K562 (cell line): ENCODE measurements at regions not wholly inside any gene's neighbourhood (a gene's known extent, or its start where the extent isn't known, plus 50 kb on each side); places are given as distances from the start of the nearest gene placed in this dataset.

ENCODE experiments used
- ATAC-seq: fragments of 200-7000 bp; cut with Tn5 transposase; 3 replicates; pipeline ENCODE4 v1.9.1; 2020; ENCODE audit warnings: moderate library complexity
- BruUV-seq: library from RNA; stranded (reverse); fragments of 400-500 nt; replicated peaks from 2 replicates; lab custom pipeline; 2021; lab: Mats Ljungman, UMichigan
- CTCF ChIA-PET: fragments of 300-600 bp; formaldehyde crosslinking; extraction: SDS; loops from one replicate; lab custom pipeline; 2021; ENCODE audit warnings: low intra/inter-chr PET ratio; lab: Yijun Ruan, JAX
- POLR2A ChIA-PET: fragments of 300-600, 350-650 bp; sonication (Branson Sonifier 250); formaldehyde crosslinking; extraction: SDS; loops from one replicate; lab custom pipeline; 2021; ENCODE audit warnings: antibody characterized with exemption, inconsistent platforms; lab: Yijun Ruan, JAX
- DNase-seq, 4 experiments: peaks; one replicate each; pipeline versions ENCODE4 v3.0.0 to v3.0.0-alpha.2; 2011 to 2018; ENCODE audit warnings: low spot score in 3 of 4, mixed read lengths in 3 of 4; ENCODE audit errors: extremely low read depth in 1 of 4
- FAIRE-seq: peaks from 2 replicates; lab custom pipeline; 2011; peaks lifted over from hg19 to GRCh38; lab: Jason Lieb, UNC
- H2AFZ ChIP-seq: 2 replicates; pipeline ENCODE4 v1.6.0; 2011; ENCODE audit warnings: low read depth, low read length, control low read depth, inconsistent platforms
- H3K27ac ChIP-seq: fragments of 200-600 bp; 3 replicates; pipeline ENCODE4 v1.8.0; 2011; ENCODE audit warnings: low read depth, mild to moderate bottlenecking, control low read depth, inconsistent platforms, low read length, moderate library complexity, mixed read lengths; ENCODE audit errors: extremely low read depth
- H3K27me3 ChIP-seq, 2 experiments: fragments of 300-600 bp in 1 of 2; 2 replicates in 1 of 2; 3 replicates in 1 of 2; pipeline versions ENCODE4 v1.6.0 to v1.8.0; 2011; ENCODE audit warnings: inconsistent platforms in 2 of 2, low read length in 2 of 2, mild to moderate bottlenecking in 1 of 2, mixed read lengths in 1 of 2, moderate library complexity in 1 of 2; ENCODE audit not compliant: control insufficient read depth in 2 of 2, insufficient read depth in 2 of 2
- H3K36me3 ChIP-seq: fragments of 300-600 bp; 3 replicates; pipeline ENCODE4 v1.8.0; 2011; ENCODE audit warnings: mild to moderate bottlenecking, low read length, inconsistent platforms; ENCODE audit not compliant: control insufficient read depth, insufficient read depth
- H3K4me1 ChIP-seq, 2 experiments: fragments of 200-600 bp in 1 of 2; replicated peaks in 1 of 2; 2 replicates in 1 of 2; 3 replicates in 1 of 2; pipeline versions ENCODE4 v1.5.1 to v1.8.0; 2011; ENCODE audit warnings: inconsistent platforms in 2 of 2, low read length in 2 of 2, mild to moderate bottlenecking in 1 of 2, mixed read lengths in 1 of 2, moderate library complexity in 1 of 2; ENCODE audit not compliant: control insufficient read depth in 2 of 2, insufficient read depth in 2 of 2
- H3K4me2 ChIP-seq: 2 replicates; pipeline ENCODE4 v1.6.1; 2011; ENCODE audit warnings: low read length, control low read depth, inconsistent platforms, mixed read lengths; ENCODE audit not compliant: insufficient read depth
- H3K4me3 ChIP-seq: fragments of 200-600 bp; sonication (generic), shearing (Covaris generic); 2 replicates; pipeline ENCODE4 v1.5.1; 2016; ENCODE audit warnings: control low read depth, inconsistent platforms
- H3K79me2 ChIP-seq: fragments of 200-600 bp; 3 replicates; pipeline ENCODE4 v1.8.0; 2011; ENCODE audit warnings: low read length, inconsistent platforms; ENCODE audit not compliant: control insufficient read depth, insufficient read depth
- H3K9ac ChIP-seq, 2 experiments: 2 replicates each; pipeline versions ENCODE4 v1.6.0 to v1.6.1; 2011; ENCODE audit warnings: low read depth in 2 of 2, low read length in 2 of 2, control low read depth in 1 of 2, inconsistent platforms in 1 of 2, mild to moderate bottlenecking in 1 of 2, mixed read lengths in 1 of 2; ENCODE audit not compliant: insufficient read depth in 1 of 2
- H3K9me1 ChIP-seq: one replicate; pipeline ENCODE4 v1.6.0; 2011; ENCODE audit warnings: inconsistent platforms, mild to moderate bottlenecking, low read length, moderate library complexity; ENCODE audit not compliant: control insufficient read depth, insufficient read depth
- H3K9me3 ChIP-seq: replicated peaks from 2 replicates; pipeline ENCODE4 v1.5.1; 2011; ENCODE audit warnings: low read depth, low read length, inconsistent platforms; ENCODE audit not compliant: control insufficient read depth, insufficient read depth
- H4K20me1 ChIP-seq: replicated peaks from 2 replicates; pipeline ENCODE4 v1.6.1; 2011; ENCODE audit warnings: low read length, inconsistent platforms, mixed read lengths; ENCODE audit not compliant: control insufficient read depth, insufficient read depth
- ADNP ChIP-seq: fragments of 200-800 bp; sonication (Bioruptor generic); IDR thresholded peaks from 2 replicates; pipeline ENCODE4 v1.6.1; 2016; ENCODE audit warnings: missing genetic modification characterization, missing compliant biosample characterization
- E2F3 ChIP-seq: fragments of 250-450 bp; sonication (Bioruptor Pico); IDR thresholded peaks from 2 replicates; pipeline ENCODE4 v1.4.0; 2020; ENCODE audit warnings: mild to moderate bottlenecking
- HCFC1 ChIP-seq: IDR thresholded peaks from 2 replicates; pipeline ENCODE4 v1.6.1; 2012; ENCODE audit warnings: low read depth, low read length, improper control_type of control experiment
- HEY1 ChIP-seq: fragments of 250-450 bp; sonication (Bioruptor Pico); IDR thresholded peaks from 2 replicates; pipeline ENCODE4 v1.5.0; 2020; ENCODE audit warnings: mild to moderate bottlenecking, moderate library complexity, borderline replicate concordance
- KAT2B ChIP-seq: IDR thresholded peaks from one replicate; pipeline ENCODE4 v1.6.1; 2012; ENCODE audit warnings: low read depth, mild to moderate bottlenecking, control low read depth, inconsistent platforms, low read length, moderate library complexity
- OTX1 ChIP-seq: fragments of 450-650 bp; formaldehyde crosslinking; IDR thresholded peaks from 2 replicates; pipeline ENCODE4 v1.4.0; 2022; ENCODE audit warnings: mild to moderate bottlenecking
- THRAP3 ChIP-seq: fragments of 450-650 bp; IDR thresholded peaks from 2 replicates; pipeline ENCODE4 v1.6.1; 2016; ENCODE audit warnings: mild to moderate bottlenecking, inconsistent platforms, borderline replicate concordance
- ZNF23 ChIP-seq: fragments of 250-450 bp; sonication (Bioruptor Pico); IDR thresholded peaks from 2 replicates; pipeline ENCODE4 v1.4.0; 2020; ENCODE audit warnings: mild to moderate bottlenecking
- ZNF717 ChIP-seq: fragments of 250-450 bp; sonication (Bioruptor Pico); IDR thresholded peaks from 2 replicates; pipeline ENCODE4 v1.5.0; 2021
- WGBS: fragments of 100-300 bp; shearing (Covaris generic); methylation state at CpG from one replicate; pipeline ENCODE4 v1.1.6; 2016; ENCODE audit warnings: low coverage, mixed read lengths; ENCODE audit not compliant: insufficient coverage; ENCODE audit errors: missing lambda C conversion rate; 5-methylcytosine and 5-hydroxymethylcytosine counted together
- in situ Hi-C: fragments of 300-500 bp; cut with MboI; formaldehyde crosslinking; loops from 4 replicates; pipeline ENCODE4 v1.15.0; 2018; ENCODE audit warnings: inconsistent platforms, mixed read lengths
- intact Hi-C: fragments of 100-400 bp; cut with micrococcal nuclease; formaldehyde crosslinking; loops from 2 replicates; pipeline ENCODE4 v1.14.2; 2022
- TF ChIP-seq, protein P1 (sequence below): fragments of 250-450 bp; sonication (Bioruptor Pico); IDR thresholded peaks from 2 replicates; pipeline ENCODE4 v1.5.1; 2021; ENCODE audit warnings: mild to moderate bottlenecking
- TF ChIP-seq, protein P2 (sequence below): IDR thresholded peaks from 2 replicates; pipeline ENCODE4 v1.6.1; 2012; ENCODE audit warnings: low read depth, low read length, improper control_type of control experiment, borderline replicate concordance
- TF ChIP-seq, protein P3 (sequence below), 2 experiments: fragments of 150-350 bp in 1 of 2; IDR thresholded peaks; 2 replicates each; pipeline ENCODE4 v1.6.1; 2012 to 2016; ENCODE audit warnings: low read depth in 2 of 2, low read length in 2 of 2, mild to moderate bottlenecking in 1 of 2, moderate library complexity in 1 of 2
- TF ChIP-seq, protein P4 (sequence below): sonication (generic); formaldehyde crosslinking; IDR thresholded peaks from 2 replicates; pipeline ENCODE4 v1.8.1; 2023; ENCODE audit warnings: mild to moderate bottlenecking, missing genetic modification reagents

DNA sequence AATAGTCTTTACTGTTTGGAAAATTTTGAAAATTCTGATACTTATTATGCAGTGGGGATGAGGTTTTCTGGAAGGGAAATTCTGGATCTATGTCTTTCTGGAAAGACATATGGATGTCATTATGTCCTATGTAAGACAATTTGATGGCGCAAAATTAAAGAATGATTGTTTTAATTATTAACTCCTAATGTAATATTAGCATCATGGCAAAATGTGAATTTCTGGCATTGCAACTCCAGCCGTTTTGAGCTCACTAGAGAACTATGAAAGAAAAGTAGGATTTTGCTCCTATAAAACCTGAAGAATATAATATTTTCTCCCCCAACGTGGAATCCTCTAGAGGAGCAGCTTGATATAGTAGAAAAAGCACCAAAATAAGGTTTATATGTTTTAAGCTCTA, 243.2 kb downstream of the RFPL4B start:
- no peak overlapping the region for H3K4me2 ChIP-seq
- no peaks in the 10 kb centered on the region for H3K4me1 ChIP-seq
- no peak overlapping the region for H3K4me3 ChIP-seq
- H3K9ac ChIP-seq, result no peak overlapping the region
- H3K79me2 ChIP-seq, result no peaks in the 10 kb centered on the region
- no peaks in the 10 kb centered on the region for H4K20me1 ChIP-seq
- H3K9me1 ChIP-seq, result no peaks in the 10 kb centered on the region
- H3K27ac ChIP-seq, result no peak overlapping the region
- intact Hi-C loops, result loop anchor here (10.0 kb wide), 1 partner anchor 256 kb away; no protein-coding TSS in a partner anchor
- BruUV-seq, result no TSS peak
- ChIA-PET CTCF (no interaction called here), POLR2A (no interaction called here)
- 0 out of 2 replicates have a peak, but pooled peaks cover 1% of the 10 kb centered on the region for H3K9me3 ChIP-seq
- no peaks in the 10 kb centered on the region for H3K27me3 ChIP-seq
- in situ Hi-C loops, result no loop called here
- no peak overlapping the region for H2AFZ ChIP-seq
- DNase-seq (no peak), FAIRE-seq (no peak), ATAC-seq (no peak)
- WGBS, result 12% methylated on average over 3 of the region's 3 CpGs
- H3K36me3 ChIP-seq, result no peaks in the 10 kb centered on the region
- TF ChIP-seq, protein P1, sequence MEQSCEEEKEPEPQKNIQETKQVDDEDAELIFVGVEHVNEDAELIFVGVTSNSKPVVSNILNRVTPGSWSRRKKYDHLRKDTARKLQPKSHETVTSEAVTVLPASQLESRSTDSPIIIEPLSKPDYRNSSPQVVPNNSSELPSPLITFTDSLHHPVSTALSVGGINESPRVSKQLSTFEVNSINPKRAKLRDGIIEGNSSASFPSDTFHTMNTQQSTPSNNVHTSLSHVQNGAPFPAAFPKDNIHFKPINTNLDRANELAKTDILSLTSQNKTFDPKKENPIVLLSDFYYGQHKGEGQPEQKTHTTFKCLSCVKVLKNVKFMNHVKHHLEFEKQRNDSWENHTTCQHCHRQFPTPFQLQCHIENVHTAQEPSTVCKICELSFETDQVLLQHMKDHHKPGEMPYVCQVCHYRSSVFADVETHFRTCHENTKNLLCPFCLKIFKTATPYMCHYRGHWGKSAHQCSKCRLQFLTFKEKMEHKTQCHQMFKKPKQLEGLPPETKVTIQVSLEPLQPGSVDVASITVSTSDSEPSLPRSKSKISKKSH (CRISPR knock-in tag), result no peak
- TF ChIP-seq ADNP (tag) (no peak), THRAP3 (no peak), ZNF717 (CRISPR knock-in tag) (no peak), HCFC1 (no peak), KAT2B (no peak), ZNF23 (CRISPR knock-in tag) (no peak), OTX1 (CRISPR knock-in tag) (no peak), HEY1 (CRISPR knock-in tag) (no peak), E2F3 (no peak)
- TF ChIP-seq, protein P2, sequence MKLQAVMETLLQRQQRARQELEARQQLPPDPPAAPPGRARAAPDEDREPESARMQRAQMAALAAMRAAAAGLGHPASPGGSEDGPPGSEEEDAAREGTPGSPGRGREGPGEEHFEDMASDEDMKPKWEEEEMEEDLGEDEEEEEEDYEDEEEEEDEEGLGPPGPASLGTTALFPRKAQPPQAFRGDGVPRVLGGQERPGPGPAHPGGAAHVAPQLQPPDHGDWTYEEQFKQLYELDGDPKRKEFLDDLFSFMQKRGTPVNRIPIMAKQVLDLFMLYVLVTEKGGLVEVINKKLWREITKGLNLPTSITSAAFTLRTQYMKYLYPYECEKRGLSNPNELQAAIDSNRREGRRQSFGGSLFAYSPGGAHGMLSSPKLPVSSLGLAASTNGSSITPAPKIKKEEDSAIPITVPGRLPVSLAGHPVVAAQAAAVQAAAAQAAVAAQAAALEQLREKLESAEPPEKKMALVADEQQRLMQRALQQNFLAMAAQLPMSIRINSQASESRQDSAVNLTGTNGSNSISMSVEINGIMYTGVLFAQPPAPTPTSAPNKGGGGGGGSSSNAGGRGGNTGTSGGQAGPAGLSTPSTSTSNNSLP, result no peak
- TF ChIP-seq, protein P3, sequence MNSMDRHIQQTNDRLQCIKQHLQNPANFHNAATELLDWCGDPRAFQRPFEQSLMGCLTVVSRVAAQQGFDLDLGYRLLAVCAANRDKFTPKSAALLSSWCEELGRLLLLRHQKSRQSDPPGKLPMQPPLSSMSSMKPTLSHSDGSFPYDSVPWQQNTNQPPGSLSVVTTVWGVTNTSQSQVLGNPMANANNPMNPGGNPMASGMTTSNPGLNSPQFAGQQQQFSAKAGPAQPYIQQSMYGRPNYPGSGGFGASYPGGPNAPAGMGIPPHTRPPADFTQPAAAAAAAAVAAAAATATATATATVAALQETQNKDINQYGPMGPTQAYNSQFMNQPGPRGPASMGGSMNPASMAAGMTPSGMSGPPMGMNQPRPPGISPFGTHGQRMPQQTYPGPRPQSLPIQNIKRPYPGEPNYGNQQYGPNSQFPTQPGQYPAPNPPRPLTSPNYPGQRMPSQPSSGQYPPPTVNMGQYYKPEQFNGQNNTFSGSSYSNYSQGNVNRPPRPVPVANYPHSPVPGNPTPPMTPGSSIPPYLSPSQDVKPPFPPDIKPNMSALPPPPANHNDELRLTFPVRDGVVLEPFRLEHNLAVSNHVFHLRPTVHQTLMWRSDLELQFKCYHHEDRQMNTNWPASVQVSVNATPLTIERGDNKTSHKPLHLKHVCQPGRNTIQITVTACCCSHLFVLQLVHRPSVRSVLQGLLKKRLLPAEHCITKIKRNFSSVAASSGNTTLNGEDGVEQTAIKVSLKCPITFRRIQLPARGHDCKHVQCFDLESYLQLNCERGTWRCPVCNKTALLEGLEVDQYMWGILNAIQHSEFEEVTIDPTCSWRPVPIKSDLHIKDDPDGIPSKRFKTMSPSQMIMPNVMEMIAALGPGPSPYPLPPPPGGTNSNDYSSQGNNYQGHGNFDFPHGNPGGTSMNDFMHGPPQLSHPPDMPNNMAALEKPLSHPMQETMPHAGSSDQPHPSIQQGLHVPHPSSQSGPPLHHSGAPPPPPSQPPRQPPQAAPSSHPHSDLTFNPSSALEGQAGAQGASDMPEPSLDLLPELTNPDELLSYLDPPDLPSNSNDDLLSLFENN (IDR thresholded peaks at IDR 0.05; ENCODE audit: low read depth in 2 of 2, low read length in 2 of 2), result no peak
- TF ChIP-seq, protein P4, sequence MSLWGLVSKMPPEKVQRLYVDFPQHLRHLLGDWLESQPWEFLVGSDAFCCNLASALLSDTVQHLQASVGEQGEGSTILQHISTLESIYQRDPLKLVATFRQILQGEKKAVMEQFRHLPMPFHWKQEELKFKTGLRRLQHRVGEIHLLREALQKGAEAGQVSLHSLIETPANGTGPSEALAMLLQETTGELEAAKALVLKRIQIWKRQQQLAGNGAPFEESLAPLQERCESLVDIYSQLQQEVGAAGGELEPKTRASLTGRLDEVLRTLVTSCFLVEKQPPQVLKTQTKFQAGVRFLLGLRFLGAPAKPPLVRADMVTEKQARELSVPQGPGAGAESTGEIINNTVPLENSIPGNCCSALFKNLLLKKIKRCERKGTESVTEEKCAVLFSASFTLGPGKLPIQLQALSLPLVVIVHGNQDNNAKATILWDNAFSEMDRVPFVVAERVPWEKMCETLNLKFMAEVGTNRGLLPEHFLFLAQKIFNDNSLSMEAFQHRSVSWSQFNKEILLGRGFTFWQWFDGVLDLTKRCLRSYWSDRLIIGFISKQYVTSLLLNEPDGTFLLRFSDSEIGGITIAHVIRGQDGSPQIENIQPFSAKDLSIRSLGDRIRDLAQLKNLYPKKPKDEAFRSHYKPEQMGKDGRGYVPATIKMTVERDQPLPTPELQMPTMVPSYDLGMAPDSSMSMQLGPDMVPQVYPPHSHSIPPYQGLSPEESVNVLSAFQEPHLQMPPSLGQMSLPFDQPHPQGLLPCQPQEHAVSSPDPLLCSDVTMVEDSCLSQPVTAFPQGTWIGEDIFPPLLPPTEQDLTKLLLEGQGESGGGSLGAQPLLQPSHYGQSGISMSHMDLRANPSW (CRISPR knock-in tag), result no peak
